ENCODE measurements at regions not wholly inside any gene's neighbourhood (a gene's known extent, or its start where the extent isn't known, plus 50 kb on each side); places are given as distances from the start of the nearest gene placed in this dataset.

GRCh38 chr19:30130356-30131122 is 188.5 kb downstream of the URI1 start:
- no peak for DNase-seq

DNA sequence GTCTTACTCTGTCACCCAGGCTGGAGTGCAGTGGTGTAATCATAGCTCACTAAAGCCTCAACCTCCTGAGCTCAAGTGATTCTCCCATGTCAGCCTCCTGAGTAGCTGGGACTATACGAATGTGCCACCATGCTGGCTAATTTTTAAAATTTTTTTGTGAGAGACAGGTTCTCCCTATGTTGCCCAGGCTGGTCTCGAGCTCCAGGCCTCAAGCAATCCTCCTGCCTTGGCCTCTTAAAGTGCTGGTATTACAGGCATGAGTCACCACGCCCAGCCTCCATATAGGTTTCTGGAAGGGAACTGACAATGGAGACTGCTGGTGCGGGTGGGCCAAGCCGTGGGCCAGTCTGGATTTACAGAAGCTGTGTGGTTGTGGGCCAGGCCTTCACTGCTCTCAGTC is 189.2 kb downstream of the URI1 start:
- DNase-seq = no peak

DNA sequence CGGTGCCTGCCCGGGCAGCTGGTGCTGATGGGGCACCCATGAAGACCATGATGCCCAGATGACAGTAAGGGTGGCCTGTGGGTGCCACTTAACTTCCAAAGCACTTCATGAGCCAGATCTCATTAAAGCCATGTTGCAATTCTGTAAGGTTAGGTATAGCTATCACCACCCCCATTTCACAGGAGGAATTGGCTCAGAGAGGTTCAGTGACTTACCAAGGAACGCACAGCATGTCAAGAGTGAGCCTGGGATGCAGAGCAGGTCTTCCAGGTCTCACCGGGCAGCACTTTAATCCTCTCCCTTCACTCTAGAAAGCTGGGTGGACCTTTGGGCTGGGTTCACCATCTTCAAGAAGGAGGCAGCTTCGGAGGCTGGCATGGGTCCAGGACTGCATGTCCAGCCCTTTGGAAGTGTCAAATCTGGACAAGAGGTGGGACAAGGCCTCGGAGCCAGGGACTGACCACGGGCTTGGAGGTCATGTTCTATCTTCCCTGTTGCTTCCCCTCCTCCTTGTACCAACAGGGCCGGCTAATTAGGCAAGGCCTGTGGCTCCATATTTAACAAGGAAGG is 189.8 kb downstream of the URI1 start:
- DNase-seq = no peak

- no peak for DNase-seq
Measured at GRCh38 chr19:30132343-30133075, 190.5 kb downstream of the URI1 start.

DNA sequence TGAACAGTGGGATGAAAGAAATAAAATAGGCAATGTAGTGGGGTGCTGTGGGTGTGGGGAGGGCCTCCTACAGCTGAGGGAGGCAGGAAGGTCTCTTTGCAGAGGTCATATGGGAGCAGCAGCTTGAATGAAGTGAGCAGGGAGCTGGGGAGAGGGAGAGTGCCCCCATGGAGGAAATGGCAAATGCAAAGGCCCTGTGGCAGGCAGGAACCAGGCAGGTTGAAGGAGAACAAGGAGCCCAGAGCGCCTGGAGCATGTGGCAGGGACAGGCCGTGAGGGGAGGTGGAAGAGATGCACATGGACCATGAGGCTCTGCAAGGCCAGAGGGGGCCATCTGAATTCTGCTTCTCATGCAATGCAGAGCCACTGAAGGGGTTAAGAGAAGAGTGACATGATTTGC is 191.8 kb downstream of the URI1 start:
- no peak for DNase-seq

DNA sequence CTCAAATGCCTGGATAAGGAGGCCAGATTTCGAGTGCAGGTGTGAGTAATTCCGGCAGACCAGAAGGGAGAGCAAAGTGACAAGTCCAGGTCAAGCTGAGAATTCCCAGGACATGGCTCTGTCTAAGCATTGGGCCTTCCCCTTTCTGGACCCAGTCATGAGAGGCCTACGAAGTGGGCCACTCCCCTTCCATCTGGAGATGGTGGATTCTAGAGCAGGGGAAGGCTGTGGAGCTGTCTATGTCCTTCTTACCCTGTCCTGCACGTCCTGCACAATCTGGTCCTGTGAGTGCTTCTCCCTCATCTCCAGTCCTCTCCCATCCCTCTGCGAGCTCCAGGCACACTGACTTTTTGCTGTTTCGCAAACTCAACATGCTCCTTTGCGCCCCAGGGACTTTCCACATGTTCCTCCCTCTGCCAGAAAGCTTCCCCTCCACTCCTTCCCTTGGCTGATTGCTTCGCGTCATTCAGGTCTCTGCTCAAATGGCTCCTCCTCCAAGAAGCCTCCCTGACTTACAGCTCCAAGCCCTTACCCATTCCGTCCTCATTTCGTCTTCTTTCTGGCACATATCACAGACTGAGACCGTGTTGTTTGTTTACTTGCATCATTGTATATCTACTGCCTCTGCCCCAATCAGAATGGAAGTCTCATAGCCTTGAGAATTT is 193.2 kb downstream of the URI1 start:
- DNase-seq = no peak

GRCh38 chr19:30135797-30136196 is 193.8 kb downstream of the URI1 start:
- DNase-seq = no peak

GRCh38 chr19:30136611-30137195 is 194.7 kb downstream of the URI1 start:
- DNase-seq = no peak

- no peak for DNase-seq
Measured at GRCh38 chr19:30137747-30138146, 195.7 kb downstream of the URI1 start.

GRCh38 chr19:30144242-30144758 is 202.3 kb downstream of the URI1 start:
- DNase-seq = no peak

DNA sequence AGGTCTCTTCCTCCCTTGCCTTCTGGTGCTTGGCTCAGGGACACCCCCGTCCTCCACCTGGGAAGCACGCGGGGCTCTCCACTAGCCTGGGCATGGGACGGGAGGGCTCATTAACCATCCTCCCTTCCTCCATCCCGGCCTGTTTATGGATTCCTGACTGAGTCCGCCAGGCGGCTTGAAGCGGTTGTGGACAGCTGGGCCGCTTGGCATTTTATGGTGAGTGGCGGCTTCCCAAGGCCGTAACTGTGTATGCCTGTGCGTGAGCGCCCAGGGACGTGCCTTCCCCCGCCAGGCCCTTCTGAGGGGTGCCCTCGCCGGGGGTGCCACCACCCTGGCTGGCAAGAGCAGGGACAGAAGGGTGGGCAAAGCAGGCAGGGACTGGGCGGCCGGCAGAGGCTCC is 202.8 kb downstream of the URI1 start:
- no peak for DNase-seq

DNA sequence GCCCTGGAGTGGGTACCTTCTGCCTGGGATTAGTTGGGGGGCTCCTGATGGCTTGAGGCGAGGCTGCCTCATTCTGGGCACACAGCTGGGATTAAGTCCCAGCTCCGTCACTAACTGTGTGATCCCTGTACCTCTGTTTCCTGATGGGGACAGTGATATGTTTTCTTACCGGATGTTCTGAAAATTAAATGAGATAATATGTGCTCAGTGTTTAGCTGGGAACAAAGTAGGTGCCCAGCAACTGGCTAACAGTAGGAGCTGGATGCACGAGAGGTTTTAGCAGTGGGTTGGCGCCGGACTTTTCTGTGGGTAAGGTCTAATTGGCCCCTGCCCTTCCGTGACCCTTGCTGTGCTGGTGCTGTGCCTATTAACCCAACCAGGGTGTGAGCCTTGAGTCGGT is 203.4 kb downstream of the URI1 start:
- DNase-seq = no peak

DNA sequence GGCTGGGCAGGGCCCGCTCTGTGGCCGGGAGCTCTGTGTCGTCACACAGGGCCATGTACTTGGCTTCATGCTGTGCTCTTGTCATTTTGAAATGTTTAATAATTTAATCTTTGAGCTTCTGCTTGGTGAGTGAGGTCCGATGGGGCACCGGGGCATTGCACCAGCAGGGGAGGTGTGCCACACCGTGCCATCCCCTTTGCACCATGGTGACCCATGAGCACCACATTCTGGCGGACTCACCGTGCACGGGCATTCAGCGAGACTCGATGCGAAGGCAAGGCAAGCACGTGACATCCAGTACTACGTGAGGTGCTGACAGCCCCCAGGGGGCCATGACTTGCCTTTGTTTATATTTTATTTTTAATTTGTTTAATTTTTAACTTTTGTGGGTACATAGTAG is 204.3 kb downstream of the URI1 start:
- DNase-seq = no peak

DNA sequence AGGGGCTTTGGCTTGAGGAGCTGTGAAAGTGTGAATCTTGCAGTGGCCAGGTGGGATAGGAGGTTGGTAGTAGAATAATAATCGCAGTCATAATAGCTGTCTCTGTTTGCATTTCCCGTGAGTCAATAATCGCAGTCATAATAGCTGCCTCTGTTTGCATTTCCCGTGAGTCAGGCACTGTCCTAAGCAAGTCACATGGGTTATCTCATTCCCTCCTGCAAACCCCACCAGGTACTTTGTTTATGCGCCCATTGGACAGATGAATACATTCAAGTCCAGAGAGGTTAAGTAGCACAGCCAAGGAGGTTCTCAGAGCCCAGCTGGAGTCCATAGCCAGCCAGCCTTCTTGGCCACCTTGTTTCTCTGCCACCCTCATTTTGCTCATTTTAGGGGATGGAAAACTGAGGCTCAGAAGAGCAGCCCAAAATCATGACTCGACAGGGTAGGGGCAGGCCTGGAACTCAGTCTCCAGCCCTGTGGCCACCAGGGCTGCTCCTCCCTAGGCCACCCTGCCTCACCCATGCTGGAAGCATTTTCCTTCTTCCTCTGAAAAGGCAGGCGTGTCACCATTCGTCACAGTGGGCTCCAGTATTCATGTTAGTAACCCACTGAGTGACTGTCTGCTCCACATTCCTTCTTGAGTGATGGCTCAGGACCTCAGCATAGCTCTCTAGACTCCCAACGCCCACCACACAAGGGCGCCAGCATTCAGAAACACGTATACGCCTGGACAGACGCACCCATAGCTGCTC is 206.2 kb downstream of the URI1 start:
- DNase-seq = no peak

DNA sequence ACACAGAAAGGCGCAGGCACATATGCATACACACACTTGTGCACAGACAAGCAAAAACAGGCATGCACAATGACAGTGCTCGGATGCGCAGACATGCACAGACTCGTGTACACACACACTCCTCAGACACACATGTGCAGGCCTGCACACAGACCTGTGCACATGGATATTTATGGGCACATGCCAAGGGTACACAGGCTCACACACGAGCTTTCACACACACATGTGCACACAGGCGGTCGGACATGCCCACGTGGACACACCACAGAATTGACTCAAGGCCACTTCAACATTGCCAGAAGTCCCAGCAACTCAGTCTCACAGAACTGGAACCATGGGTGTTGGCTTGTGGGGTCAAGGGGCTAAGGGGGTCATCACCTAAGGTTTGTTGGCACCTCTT is 206.8 kb downstream of the URI1 start:
- DNase-seq = no peak

DNA sequence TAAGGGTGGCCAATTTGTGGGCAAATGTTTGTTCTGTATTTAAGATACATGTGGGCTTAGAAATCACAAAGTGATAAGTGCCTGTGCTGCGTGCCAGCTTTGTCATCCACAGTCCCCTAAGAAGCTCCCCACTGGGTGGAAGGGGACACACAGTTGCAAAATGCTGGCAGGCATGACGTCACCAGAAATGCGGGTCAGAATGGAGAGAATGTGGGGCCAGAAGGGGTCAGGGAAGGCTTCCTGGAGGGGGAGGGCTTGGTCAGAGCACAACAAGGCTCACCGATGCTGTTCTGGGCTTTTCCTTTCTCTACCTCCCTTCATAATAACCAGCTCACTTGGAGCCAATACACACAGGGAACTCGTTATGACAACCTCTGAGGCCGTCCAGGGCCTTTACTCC is 207.3 kb downstream of the URI1 start:
- DNase-seq = no peak

GRCh38 chr19:30150626-30151025 is 208.6 kb downstream of the URI1 start:
- DNase-seq = no peak

DNA sequence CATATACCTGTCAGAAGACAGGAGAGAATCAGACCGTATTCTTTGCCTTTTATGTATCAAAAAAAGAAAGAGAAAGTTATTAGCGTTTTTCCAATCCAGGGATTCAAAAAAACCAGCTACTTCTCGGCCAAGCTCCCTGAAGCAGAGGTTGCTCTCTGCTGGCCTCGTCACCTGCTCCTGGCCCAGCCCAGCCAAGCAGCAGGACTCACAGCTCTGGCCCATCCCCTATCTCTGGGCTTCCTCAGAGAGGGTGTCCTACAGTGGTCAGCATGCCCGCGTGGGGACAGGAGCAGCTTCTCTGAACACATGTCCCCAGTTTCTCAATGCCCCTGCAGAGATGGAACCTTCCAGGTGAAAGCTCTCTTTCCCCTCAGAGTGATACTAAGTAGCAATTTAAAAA is 209.0 kb downstream of the URI1 start:
- no peak for DNase-seq

GRCh38 chr19:30152510-30153291 is 210.7 kb downstream of the URI1 start:
- DNase-seq = no peak

DNA sequence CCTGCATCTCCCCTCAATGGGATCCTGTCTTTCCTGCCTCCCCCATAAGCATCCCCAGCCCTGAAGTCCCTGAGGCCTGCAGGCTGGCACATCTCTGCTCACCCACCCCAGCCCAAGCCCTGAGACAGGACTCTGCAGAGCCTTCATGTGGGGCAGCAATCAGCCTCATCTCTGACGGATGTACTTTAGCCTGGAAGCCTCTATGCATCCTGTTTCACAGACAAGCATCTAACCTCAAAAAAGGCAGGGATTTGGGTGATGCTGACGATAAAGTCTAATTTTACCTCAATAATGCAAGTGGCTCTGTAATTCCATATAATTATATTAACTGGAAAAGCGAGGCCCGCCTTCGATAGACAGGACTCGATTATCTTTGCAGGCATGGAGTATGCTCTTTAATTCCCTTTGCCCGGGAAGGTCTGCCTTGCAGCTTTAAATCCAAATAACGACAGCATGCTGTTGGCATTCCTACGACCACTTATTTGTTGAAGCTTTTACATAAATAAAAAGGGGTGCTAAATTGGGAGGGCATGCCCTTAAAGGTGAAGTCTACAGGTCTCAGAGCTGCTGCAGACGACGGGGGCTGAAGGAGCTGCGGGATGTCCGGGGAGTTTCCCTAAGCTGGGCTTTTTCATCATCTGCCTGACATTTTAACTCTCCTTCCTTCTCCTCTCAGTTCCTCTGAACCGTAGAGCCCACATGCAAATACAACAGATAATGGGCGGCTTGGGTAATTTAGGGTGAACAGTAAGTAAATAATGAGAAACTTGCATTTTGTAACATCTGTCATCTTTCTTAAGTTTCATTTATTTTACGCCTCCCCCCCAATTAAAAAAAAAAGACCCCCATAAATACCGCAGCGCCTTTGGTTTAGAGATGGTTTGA is 211.5 kb downstream of the URI1 start:
- DNase-seq = peak in 1 of 5 experiments; percentile 11
